ENCODE measurements at regions not wholly inside any gene's neighbourhood (a gene's known extent, or its start where the extent isn't known, plus 50 kb on each side); places are given as distances from the start of the nearest gene placed in this dataset.

DNA sequence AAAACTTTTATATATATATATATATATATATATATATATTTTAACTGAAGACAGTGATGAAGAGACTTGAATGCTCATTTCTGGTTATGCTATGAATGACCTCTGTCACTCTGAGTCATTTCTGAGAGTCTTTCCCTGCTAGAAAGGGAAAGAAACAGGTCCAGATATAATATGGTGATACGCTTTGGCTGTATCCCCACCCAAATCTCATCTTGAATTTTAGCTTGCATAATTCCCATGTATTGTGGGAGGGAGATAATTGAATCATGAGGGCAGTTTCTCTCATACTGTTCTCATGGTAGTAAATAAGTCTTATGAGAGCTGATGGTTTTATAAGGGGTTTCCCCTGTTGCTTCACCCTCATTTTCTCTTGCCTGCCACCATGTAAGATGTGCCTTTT lies 254.1 kb upstream of the IGFBP7 start:
- Mint-ChIP-seq H3K4me1 (no peaks in the 10 kb centered on the region), H3K27me3 (ENCODE audit: low read depth, poor library complexity) (peaks cover 7% of the 10 kb centered on the region), H3K9me3 (peaks cover 12% of the 10 kb centered on the region), H3K27ac (no peak overlapping the region), H3K36me3 (ENCODE audit: low read depth) (no peaks in the 10 kb centered on the region), H3K4me3 (no peak overlapping the region)
- TF ChIP-seq CTCF (IDR thresholded peaks at IDR 0.05), result no peak
- no peak for DNase-seq

DNA sequence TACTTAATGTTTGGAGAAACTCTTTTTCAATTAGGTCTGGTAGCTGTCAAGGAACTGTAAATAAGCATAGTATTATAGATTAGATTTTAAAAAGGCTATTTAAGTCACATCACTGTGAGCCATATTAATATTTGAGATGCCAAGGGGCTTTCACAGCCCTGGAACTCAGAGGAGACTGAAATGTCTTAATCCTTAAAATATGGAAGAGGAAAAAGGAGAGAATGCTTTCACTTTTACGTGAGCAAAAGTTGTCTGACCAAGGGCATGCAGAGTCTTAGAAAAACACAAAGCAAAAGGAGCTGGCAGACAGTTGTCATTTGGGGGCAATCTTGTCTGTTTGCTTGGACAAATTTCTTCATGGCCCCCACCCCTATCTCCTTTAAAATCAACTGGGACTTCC lies 253.2 kb upstream of the IGFBP7 start:
- no peaks in the 10 kb centered on the region for H3K36me3 Mint-ChIP-seq (ENCODE audit: low read depth)
- H3K4me3 Mint-ChIP-seq, result no peak overlapping the region
- H3K27ac Mint-ChIP-seq, result no peak overlapping the region
- TF ChIP-seq CTCF (IDR thresholded peaks at IDR 0.05), result no peak
- no peak for DNase-seq
- peaks cover 12% of the 10 kb centered on the region for H3K9me3 Mint-ChIP-seq
- no peaks in the 10 kb centered on the region for H3K4me1 Mint-ChIP-seq
- H3K27me3 Mint-ChIP-seq (ENCODE audit: low read depth, poor library complexity), result peaks cover 10% of the 10 kb centered on the region

GRCh38 chr4:57360681-57361080 lies 250.5 kb upstream of the IGFBP7 start:
- Mint-ChIP-seq H3K27ac (no peak overlapping the region), H3K4me3 (no peak overlapping the region), H3K36me3 (ENCODE audit: low read depth) (no peaks in the 10 kb centered on the region), H3K9me3 (peaks cover 7% of the 10 kb centered on the region), H3K27me3 (ENCODE audit: low read depth, poor library complexity) (peaks cover 10% of the 10 kb centered on the region), H3K4me1 (no peaks in the 10 kb centered on the region)
- no peak for DNase-seq
- no peak for TF ChIP-seq CTCF (IDR thresholded peaks at IDR 0.05)

- H3K36me3 Mint-ChIP-seq (ENCODE audit: low read depth), result no peaks in the 10 kb centered on the region
- H3K4me3 Mint-ChIP-seq, result no peak overlapping the region
- H3K27ac Mint-ChIP-seq, result no peak overlapping the region
- no peaks in the 10 kb centered on the region for H3K9me3 Mint-ChIP-seq
- no peaks in the 10 kb centered on the region for H3K4me1 Mint-ChIP-seq
- TF ChIP-seq CTCF (IDR thresholded peaks at IDR 0.05), result no peak
- no peak for DNase-seq
- H3K27me3 Mint-ChIP-seq (ENCODE audit: low read depth, poor library complexity), result peaks cover 6% of the 10 kb centered on the region
Measured at GRCh38 chr4:57355101-57355665, 245.0 kb upstream of the IGFBP7 start.

DNA sequence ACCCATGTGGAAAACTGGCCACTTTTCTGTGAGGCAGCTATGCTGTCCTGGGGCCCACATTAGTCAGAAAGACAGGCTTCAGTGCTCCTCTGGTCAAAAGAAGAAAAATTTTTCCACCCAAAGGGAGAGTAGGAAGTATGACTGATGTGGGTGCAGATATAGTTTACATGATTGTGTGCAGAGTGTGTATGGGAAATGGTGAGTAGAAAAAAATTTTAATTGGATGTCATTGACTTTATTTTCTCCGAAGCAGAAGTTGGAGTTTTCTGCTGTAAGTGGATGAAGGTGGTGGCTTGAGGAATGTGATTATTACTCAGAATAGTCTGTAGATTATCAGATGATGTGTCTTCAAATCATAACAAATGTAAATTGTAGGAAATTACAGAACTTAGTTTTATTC lies 241.5 kb upstream of the IGFBP7 start:
- TF ChIP-seq CTCF (IDR thresholded peaks at IDR 0.05), result no peak
- Mint-ChIP-seq H3K27me3 (ENCODE audit: low read depth, poor library complexity) (no peaks in the 10 kb centered on the region), H3K27ac (no peak overlapping the region), H3K4me1 (no peaks in the 10 kb centered on the region), H3K4me3 (no peak overlapping the region), H3K9me3 (no peaks in the 10 kb centered on the region), H3K36me3 (ENCODE audit: low read depth) (no peaks in the 10 kb centered on the region)
- DNase-seq, result no peak

DNA sequence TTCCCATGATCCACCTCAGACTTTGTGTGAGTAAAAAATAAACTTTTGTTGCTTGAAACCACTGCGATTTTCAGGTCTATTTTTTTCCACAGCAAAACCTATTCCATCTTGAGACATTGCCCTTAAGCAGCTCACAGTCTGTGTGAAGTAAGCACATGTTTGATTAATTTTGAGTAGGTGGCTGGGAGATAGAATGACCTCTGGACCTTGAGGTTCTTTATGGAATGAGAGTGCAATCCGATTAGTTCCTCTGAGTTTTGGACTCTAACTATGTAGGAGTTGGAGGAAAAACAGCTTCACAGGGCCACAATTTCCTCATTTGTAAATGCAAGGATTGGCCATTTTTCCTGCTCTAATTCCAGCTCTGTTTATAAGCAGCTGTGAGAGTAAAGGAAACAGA lies 234.1 kb upstream of the IGFBP7 start:
- no peak for TF ChIP-seq CTCF (IDR thresholded peaks at IDR 0.05)
- Mint-ChIP-seq H3K4me3 (no peak overlapping the region), H3K27ac (no peak overlapping the region)

More for the DNA sequence above, 234.1 kb upstream of the IGFBP7 start:
- no peaks in the 10 kb centered on the region for H3K36me3 Mint-ChIP-seq (ENCODE audit: low read depth)
- DNase-seq, result no peak
- no peaks in the 10 kb centered on the region for H3K9me3 Mint-ChIP-seq
- H3K27me3 Mint-ChIP-seq (ENCODE audit: low read depth, poor library complexity), result peaks cover 5% of the 10 kb centered on the region
- no peaks in the 10 kb centered on the region for H3K4me1 Mint-ChIP-seq
